GM12872 (cell line): ENCODE measurements at regions not wholly inside any gene's neighbourhood (a gene's known extent, or its start where the extent isn't known, plus 50 kb on each side); places are given as distances from the start of the nearest gene placed in this dataset.

ENCODE experiments used
- TF ChIP-seq, protein P1 (sequence below): IDR thresholded peaks from 3 replicates; pipeline ENCODE4 v1.5.1; 2011; ENCODE audit warnings: low read depth, mild to moderate bottlenecking, low read length, moderate library complexity; ENCODE audit not compliant: insufficient read depth

DNA sequence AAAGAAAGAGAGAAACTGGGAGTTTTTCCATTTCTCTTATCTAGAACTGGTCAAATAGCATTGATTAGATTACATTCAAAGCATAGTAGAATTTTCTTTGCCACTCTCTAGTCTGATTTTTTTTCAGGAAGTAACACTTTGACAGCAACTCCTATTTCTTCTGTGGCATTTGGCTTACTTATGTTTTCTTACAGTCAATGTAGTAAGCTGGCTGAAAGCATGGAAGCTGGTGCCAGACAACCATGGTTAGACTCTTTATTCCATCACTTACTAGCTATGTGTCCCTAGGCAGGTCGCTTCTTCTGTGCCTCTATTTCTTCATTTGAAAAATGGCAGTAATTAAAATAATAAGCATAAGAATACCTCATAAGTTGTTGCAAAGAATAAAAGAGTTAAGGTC is 54.2 kb upstream of the OPRM1 start:
- TF ChIP-seq, protein P1, sequence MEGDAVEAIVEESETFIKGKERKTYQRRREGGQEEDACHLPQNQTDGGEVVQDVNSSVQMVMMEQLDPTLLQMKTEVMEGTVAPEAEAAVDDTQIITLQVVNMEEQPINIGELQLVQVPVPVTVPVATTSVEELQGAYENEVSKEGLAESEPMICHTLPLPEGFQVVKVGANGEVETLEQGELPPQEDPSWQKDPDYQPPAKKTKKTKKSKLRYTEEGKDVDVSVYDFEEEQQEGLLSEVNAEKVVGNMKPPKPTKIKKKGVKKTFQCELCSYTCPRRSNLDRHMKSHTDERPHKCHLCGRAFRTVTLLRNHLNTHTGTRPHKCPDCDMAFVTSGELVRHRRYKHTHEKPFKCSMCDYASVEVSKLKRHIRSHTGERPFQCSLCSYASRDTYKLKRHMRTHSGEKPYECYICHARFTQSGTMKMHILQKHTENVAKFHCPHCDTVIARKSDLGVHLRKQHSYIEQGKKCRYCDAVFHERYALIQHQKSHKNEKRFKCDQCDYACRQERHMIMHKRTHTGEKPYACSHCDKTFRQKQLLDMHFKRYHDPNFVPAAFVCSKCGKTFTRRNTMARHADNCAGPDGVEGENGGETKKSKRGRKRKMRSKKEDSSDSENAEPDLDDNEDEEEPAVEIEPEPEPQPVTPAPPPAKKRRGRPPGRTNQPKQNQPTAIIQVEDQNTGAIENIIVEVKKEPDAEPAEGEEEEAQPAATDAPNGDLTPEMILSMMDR: no peak

DNA sequence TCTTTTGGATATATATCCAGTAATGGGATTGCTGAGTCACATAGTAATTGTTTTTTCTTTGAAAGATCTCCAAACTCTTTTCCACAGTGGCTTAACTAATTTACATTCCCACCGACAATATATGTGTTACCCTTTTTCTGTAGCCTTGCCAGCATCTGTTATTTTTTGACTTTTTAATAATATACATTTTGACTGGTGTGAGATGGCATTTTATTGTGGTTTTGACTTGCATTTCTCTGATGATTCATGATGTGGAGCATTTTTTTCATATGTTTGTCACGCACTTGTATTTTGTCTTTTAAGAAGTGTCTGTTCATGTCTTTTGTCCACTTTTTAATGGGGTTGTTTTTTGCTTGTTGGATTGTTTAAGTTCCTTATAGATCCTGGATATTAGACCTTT is 58.9 kb upstream of the OPRM1 start:
- TF ChIP-seq, protein P1: no peak

DNA sequence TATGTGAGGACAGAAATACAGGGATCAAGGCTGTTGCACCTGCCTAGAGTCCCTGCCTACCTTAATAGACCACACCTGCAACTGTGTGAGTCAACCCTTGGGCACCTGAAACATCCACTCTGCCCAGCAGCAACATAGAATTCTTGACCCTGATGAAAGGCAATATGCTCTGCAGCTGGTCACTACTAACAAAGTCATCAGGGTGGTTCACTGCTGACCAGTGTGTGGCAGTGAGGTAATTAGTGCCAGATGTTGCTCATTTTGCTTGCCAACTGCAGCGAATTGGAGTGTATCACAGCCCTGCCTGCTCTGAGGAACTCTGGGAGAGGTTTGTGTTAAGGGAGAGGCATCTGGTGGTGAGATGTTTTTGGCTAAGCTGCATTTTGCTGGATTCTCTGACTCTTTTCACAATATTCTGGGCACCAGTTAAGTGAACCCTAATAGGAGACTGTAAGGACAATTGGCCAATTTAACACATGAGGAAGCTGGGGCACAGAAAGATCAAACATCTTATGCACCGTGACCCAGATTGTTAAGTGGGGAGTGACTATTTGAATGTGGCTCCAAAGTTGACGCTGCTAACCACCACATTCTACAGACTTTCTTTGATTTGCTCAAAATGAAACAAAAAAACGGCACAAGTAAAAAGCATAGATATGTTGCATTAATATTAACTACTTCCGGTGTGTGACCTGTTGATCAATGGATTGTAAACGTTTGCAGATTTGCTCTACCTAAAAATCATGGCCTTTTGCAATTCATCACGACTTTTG is 61.9 kb upstream of the OPRM1 start:
- TF ChIP-seq, protein P1: no peak

DNA sequence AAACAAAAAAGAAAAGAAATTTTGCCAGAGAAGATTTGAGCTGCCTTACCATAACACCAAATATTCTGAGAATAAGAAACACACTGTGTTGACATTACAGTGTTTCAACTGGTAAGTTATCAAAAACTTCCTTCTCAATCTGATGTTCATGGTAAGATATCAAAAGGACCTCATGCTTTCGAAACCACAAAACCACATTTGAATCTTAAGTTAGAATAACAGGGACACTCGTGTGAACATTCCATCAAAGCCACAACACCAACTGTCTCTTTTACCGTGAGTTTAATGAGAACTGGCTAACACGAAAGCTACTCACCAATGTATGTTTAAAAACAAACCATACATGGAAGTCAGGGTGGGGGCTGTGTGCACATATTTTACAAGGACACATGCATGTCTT is 73.0 kb upstream of the OPRM1 start:
- TF ChIP-seq, protein P1: no peak

GRCh38 chr6:153963352-153963751 is 75.7 kb upstream of the OPRM1 start:
- TF ChIP-seq, protein P1: peak; percentile 35; the same call in 2 of the 3 replicates

GRCh38 chr6:153962555-153962954 is 76.5 kb upstream of the OPRM1 start:
- TF ChIP-seq, protein P1: no peak

DNA sequence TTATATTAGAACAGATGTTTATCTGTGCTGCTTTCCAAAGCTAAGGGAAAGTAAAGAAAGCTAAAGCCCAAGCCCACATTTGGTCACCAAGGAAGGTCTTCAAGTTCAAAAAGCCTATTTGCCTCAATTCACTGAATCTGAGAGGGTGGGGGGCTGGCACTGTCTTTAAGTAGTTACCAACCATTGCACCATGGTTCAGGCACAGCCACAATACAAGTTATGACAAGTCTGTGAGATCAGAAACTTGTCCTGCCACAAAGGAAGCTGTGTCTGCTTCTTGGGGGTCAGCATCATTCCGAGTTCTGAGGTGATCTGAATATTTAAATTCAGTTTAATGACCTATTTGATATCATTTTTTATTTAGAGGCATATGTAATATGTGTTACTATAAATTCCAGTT is 78.3 kb upstream of the OPRM1 start:
- TF ChIP-seq, protein P1: no peak

DNA sequence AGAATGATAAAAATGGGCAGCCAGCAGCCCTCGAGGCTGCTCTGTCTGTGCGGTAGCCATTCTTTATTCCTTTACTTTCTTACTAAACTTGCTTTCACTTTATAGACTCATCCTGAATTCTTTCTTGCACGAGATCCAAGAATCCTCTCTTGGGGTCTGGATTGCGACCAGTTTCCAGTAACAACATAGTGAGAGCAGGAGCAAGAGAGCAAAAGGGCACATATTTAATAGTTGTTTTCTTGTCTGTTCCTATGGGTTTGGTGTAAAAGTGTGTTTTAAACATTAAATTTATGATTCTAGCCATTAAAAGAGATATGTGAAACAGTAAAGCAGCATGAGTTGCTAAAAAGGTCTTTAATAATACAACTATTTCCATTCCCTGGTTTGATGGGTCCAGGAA is 78.8 kb upstream of the OPRM1 start:
- TF ChIP-seq, protein P1: no peak
